ENCODE measurements at regions not wholly inside any gene's neighbourhood (a gene's known extent, or its start where the extent isn't known, plus 50 kb on each side); places are given as distances from the start of the nearest gene placed in this dataset.

DNA sequence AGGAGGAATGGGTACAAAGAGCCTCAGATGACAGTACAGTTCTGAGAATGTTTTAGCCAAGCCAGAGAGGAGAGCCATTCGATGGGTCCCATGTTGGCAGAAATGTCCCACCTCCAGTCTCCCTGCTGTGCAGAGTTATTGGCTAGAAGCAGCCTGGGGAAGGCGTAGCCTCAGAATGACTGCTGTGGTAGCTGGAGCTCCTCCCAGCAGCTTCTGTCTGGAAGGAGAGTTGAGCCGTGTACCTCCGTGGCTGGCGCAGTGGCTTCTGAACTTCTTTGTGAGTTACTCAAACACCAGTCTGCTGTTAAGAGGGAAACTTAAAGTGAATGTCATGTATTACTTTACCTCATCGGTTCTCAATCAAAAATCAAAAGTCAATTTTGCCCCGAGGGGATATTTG lies 193.3 kb upstream of the SNX2 start:
- no peak overlapping the region for H3K4me3 ChIP-seq (ENCODE audit: low read depth, low read length)
- TF ChIP-seq, protein P1, sequence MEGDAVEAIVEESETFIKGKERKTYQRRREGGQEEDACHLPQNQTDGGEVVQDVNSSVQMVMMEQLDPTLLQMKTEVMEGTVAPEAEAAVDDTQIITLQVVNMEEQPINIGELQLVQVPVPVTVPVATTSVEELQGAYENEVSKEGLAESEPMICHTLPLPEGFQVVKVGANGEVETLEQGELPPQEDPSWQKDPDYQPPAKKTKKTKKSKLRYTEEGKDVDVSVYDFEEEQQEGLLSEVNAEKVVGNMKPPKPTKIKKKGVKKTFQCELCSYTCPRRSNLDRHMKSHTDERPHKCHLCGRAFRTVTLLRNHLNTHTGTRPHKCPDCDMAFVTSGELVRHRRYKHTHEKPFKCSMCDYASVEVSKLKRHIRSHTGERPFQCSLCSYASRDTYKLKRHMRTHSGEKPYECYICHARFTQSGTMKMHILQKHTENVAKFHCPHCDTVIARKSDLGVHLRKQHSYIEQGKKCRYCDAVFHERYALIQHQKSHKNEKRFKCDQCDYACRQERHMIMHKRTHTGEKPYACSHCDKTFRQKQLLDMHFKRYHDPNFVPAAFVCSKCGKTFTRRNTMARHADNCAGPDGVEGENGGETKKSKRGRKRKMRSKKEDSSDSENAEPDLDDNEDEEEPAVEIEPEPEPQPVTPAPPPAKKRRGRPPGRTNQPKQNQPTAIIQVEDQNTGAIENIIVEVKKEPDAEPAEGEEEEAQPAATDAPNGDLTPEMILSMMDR (IDR thresholded peaks at IDR 0.05; ENCODE audit: low read depth, low read length), result no peak
- TF ChIP-seq, protein P2, sequence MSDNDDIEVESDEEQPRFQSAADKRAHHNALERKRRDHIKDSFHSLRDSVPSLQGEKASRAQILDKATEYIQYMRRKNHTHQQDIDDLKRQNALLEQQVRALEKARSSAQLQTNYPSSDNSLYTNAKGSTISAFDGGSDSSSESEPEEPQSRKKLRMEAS (IDR thresholded peaks at IDR 0.05; ENCODE audit: low read depth, low read length), result no peak
- TF ChIP-seq POLR2A (IDR thresholded peaks at IDR 0.05; ENCODE audit: extremely low read depth, insufficient read length), result no peak
- TF ChIP-seq MYC (IDR thresholded peaks at IDR 0.05; ENCODE audit: low read depth, low read length), result no peak
- no peak for DNase-seq (ENCODE audit: low read depth)

DNA sequence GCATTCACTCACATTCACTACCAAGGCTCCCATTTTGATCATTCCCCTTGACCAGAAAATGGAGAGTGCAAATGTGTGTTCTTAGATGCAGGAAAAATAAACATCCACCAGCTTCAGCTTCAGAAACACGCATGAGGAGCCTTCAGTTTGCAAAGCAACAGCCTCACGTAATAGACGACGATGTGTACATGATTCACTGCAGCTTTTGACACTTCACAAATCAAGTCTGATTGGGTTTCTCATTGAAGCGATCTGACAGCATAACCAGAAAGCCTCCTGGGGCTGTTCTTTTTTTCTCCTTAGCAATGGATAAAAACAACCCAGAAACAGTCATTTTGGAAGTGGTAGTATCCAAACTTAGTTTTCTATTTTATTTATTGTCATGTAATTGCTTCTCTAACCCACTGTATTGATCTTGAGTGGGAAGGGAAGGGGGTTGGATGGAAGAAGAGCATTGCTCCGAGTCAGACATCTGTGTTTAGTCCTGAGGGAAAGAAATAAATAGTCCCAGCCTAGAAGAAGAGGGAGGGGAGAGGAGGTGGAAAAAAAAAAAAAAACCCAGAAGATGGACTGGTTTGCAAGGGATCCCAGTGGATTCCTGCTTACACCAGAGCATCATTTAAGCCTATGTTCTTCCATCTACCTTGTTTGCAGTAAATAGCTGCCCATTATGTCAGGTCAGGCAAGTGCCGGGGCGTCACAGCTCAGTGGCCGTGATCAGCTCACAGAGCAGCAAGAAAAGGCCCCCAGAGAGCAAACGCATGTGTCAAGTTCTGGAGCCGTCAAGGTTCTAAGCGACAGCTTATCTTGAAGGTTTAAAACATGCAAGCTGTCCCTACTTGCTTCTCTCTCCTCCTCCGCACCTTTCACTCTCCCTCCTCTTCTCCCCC lies 190.2 kb upstream of the SNX2 start:
- DNase-seq (ENCODE audit: low read depth), result no peak
- TF ChIP-seq, protein P1 (IDR thresholded peaks at IDR 0.05; ENCODE audit: low read depth, low read length), result no peak
- TF ChIP-seq POLR2A (IDR thresholded peaks at IDR 0.05; ENCODE audit: extremely low read depth, insufficient read length) (no peak), MYC (IDR thresholded peaks at IDR 0.05; ENCODE audit: low read depth, low read length) (no peak)
- TF ChIP-seq, protein P2 (IDR thresholded peaks at IDR 0.05; ENCODE audit: low read depth, low read length), result no peak
- no peak overlapping the region for H3K4me3 ChIP-seq (ENCODE audit: low read depth, low read length)

DNA sequence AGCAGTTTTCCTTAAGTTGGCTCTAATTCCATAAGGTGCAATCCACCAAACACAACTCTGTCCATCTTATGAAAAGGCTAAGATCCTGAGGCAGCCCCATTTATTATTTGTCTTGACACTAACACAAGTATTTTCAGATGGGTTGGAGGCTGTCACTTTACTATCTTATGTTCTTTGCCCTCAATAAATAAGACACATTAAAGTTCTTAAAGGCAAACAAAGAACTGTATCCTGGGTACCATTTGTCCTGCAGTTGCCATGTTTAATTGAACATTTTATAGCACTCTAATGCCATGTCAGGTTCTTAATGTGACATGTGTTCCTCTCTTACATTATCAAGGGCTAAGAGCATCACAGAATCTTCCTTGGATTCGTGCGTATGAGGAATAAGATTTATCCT lies 189.5 kb upstream of the SNX2 start:
- H3K4me3 ChIP-seq (ENCODE audit: low read depth, low read length), result no peak overlapping the region
- no peak for DNase-seq (ENCODE audit: low read depth)
- TF ChIP-seq, protein P2 (IDR thresholded peaks at IDR 0.05; ENCODE audit: low read depth, low read length), result no peak
- TF ChIP-seq, protein P1 (IDR thresholded peaks at IDR 0.05; ENCODE audit: low read depth, low read length), result no peak
- TF ChIP-seq MYC (IDR thresholded peaks at IDR 0.05; ENCODE audit: low read depth, low read length) (no peak), POLR2A (IDR thresholded peaks at IDR 0.05; ENCODE audit: extremely low read depth, insufficient read length) (no peak)

DNA sequence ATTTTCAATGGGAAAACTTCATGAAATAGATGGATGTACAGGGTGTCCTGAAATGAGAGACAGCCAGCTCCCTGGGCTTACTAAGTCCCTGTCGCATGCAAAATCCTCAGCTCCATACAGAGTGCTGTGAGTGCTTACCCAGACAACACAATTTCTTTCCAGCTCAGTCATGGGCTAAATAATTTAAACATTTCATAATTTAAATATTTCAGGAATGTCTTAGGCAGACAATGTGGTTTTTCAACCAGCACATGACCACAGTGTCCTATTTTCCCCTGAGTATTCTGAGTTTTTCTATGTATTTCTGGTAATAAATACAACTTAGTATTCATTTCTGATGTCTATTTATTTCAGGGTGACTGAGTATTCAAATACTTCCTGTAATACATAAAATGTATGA lies 188.5 kb upstream of the SNX2 start:
- TF ChIP-seq MYC (IDR thresholded peaks at IDR 0.05; ENCODE audit: low read depth, low read length) (no peak), POLR2A (IDR thresholded peaks at IDR 0.05; ENCODE audit: extremely low read depth, insufficient read length) (no peak)
- TF ChIP-seq, protein P2 (IDR thresholded peaks at IDR 0.05; ENCODE audit: low read depth, low read length), result no peak
- TF ChIP-seq, protein P1 (IDR thresholded peaks at IDR 0.05; ENCODE audit: low read depth, low read length), result no peak
- no peak for DNase-seq (ENCODE audit: low read depth)
- no peak overlapping the region for H3K4me3 ChIP-seq (ENCODE audit: low read depth, low read length)

DNA sequence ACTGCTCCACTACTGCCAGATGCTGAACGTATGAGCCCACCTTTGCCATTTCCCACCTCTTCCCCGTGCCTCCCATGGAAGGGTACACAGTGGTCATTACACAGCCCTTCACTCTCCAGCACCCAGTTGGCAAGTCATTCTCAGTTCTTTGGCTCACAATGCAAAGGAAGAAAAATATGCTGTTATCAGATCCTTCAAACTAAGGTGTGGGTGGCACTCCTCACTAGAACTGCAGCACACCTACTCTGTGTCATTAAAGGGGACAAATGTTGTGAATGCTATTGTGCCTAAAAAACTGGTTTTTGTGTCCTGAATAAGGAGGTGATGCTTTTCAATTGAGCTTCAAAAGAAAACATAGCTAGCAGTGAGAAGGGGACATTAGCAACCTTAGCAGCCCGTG lies 183.1 kb upstream of the SNX2 start:
- TF ChIP-seq MYC (IDR thresholded peaks at IDR 0.05; ENCODE audit: low read depth, low read length) (no peak), POLR2A (IDR thresholded peaks at IDR 0.05; ENCODE audit: extremely low read depth, insufficient read length) (no peak)
- TF ChIP-seq, protein P2 (IDR thresholded peaks at IDR 0.05; ENCODE audit: low read depth, low read length), result no peak
- TF ChIP-seq, protein P1 (IDR thresholded peaks at IDR 0.05; ENCODE audit: low read depth, low read length), result no peak
- no peak overlapping the region for H3K4me3 ChIP-seq (ENCODE audit: low read depth, low read length)
- DNase-seq (ENCODE audit: low read depth), result no peak
